GM12874 (cell line): ENCODE measurements at regions not wholly inside any gene's neighbourhood (a gene's known extent, or its start where the extent isn't known, plus 50 kb on each side); places are given as distances from the start of the nearest gene placed in this dataset.

Experiments
- CTCF ChIP-seq: IDR thresholded peaks from 2 replicates; pipeline ENCODE4 v1.5.1; 2011; ENCODE audit warnings: low read depth, mild to moderate bottlenecking, control low read depth, low read length, moderate library complexity; ENCODE audit not compliant: insufficient read depth

- TF ChIP-seq CTCF: no peak
Observed at GRCh38 chr10:57351076-57351475, 916.6 kb downstream of the IPMK start.

- TF ChIP-seq CTCF: no peak
Observed at GRCh38 chr10:57341294-57341693, 926.4 kb downstream of the IPMK start.

- TF ChIP-seq CTCF: peak; percentile 34; the same call in 1 of the 2 replicates
Observed at GRCh38 chr10:57338823-57339558, 928.7 kb downstream of the IPMK start.

GRCh38 chr10:57336865-57337264, 930.8 kb downstream of the IPMK start:
- no peak for TF ChIP-seq CTCF

- TF ChIP-seq CTCF: no peak
Observed at GRCh38 chr10:57336341-57336740, 931.4 kb downstream of the IPMK start.

- no peak for TF ChIP-seq CTCF
Observed at GRCh38 chr10:57334523-57334922, 933.2 kb downstream of the IPMK start.

- no peak for TF ChIP-seq CTCF
Observed at GRCh38 chr10:57333880-57334279, 933.8 kb downstream of the IPMK start.
